LNCAP (cell line): ENCODE measurements at regions not wholly inside any gene's neighbourhood (a gene's known extent, or its start where the extent isn't known, plus 50 kb on each side); places are given as distances from the start of the nearest gene placed in this dataset.

Experiments used
- CTCF ChIP-seq: fragments of 450-650 bp; IDR thresholded peaks from 2 replicates; pipeline ENCODE4 v1.5.1; 2017; ENCODE audit warnings: mild to moderate bottlenecking

- no peak for TF ChIP-seq CTCF
Observed at GRCh38 chr7:41007811-41008210, 695.1 kb downstream of the INHBA start.

- TF ChIP-seq CTCF, result no peak
Observed at GRCh38 chr7:41007351-41007751, 695.5 kb downstream of the INHBA start.

GRCh38 chr7:41006306-41006995 lies 696.4 kb downstream of the INHBA start:
- TF ChIP-seq CTCF, result no peak

GRCh38 chr7:41005374-41005901 lies 697.5 kb downstream of the INHBA start:
- TF ChIP-seq CTCF, result no peak

- no peak for TF ChIP-seq CTCF
Observed at GRCh38 chr7:41003977-41004376, 698.9 kb downstream of the INHBA start.

DNA sequence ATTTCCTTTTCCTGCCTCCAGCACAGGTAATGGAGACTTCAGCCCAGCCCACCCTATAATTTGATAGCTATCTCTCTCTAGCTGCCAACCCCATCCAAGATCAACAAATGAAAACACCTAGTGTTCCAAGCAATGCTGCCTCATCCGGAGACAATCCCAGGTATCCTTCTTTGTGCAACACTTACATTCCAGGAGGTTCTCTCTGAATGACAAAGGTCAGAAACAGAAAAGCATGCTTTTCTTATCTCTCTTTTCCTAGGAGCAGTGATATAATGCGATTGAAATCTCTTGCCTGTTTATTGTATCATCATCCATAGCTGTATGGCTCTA lies 699.3 kb downstream of the INHBA start:
- no peak for TF ChIP-seq CTCF

- TF ChIP-seq CTCF, result peak; percentile 98
Observed at GRCh38 chr7:41002741-41003610, 699.9 kb downstream of the INHBA start.
